DOHH2 (cell line): ENCODE measurements at regions not wholly inside any gene's neighbourhood (a gene's known extent, or its start where the extent isn't known, plus 50 kb on each side); places are given as distances from the start of the nearest gene placed in this dataset.

Source experiments
- EZH2phosphoT487 ChIP-seq: fragments of 200-600 bp; sonication (generic); IDR thresholded peaks from 2 replicates; pipeline ENCODE4 v1.6.1; 2017; ENCODE audit warnings: borderline replicate concordance, mild to moderate bottlenecking, antibody characterized with exemption, low read length, moderate library complexity, mixed read lengths
- TF ChIP-seq, protein P1 (sequence below): fragments of 200-600 bp; sonication (generic); IDR thresholded peaks from one replicate; pipeline ENCODE4 v1.5.1; 2014; ENCODE audit warnings: antibody characterized with exemption, mild to moderate bottlenecking, low read depth, low read length; ENCODE audit not compliant: poor library complexity, severe bottlenecking

DNA sequence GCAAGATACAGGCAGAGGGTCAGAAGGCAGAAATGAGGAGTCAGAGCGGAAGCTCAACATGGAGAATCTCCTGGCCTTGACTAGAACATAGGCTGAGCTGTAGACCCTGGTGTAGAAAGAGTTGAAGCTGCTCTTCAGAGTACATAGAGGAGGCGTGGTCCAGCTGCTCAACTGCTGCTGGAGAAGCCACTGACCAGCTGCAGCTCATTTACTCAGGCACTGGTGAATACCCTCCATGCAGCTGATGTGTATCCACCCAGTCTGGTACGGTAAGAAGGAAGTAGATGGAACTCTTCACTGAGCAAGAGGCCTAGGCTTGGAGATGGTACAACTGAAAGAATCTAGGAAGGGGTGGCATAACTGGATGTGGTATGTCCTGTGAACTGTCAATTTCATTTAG lies 148.8 kb upstream of the DHRS4 start:
- TF ChIP-seq, protein P1, sequence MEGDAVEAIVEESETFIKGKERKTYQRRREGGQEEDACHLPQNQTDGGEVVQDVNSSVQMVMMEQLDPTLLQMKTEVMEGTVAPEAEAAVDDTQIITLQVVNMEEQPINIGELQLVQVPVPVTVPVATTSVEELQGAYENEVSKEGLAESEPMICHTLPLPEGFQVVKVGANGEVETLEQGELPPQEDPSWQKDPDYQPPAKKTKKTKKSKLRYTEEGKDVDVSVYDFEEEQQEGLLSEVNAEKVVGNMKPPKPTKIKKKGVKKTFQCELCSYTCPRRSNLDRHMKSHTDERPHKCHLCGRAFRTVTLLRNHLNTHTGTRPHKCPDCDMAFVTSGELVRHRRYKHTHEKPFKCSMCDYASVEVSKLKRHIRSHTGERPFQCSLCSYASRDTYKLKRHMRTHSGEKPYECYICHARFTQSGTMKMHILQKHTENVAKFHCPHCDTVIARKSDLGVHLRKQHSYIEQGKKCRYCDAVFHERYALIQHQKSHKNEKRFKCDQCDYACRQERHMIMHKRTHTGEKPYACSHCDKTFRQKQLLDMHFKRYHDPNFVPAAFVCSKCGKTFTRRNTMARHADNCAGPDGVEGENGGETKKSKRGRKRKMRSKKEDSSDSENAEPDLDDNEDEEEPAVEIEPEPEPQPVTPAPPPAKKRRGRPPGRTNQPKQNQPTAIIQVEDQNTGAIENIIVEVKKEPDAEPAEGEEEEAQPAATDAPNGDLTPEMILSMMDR: no peak
- TF ChIP-seq EZH2phosphoT487: no peak
